ENCODE measurements at regions not wholly inside any gene's neighbourhood (a gene's known extent, or its start where the extent isn't known, plus 50 kb on each side); places are given as distances from the start of the nearest gene placed in this dataset.

DNA sequence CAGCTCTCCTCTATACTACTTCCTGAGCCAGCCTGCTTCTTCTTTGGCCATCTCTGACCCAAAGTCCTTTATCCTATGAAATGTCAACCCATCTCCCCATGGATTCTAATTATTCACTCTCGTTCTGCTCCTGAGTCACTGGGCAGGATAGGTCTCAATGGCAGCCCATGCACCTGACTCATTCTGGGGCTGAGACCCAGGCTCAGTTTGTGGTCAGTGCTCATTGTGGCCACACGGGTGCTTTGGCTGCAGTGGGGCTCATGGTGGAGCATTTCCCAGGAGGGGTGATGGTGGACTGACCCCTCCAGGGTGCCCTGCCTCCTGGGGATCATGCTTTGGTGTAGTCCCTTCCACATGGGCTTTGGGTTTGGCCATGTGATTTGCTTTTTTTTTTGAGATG, 154.8 kb upstream of the WSCD1 start:
- Histone ChIP-seq H3K4me3 (no peak overlapping the region), H3K36me3 (no peaks in the 10 kb centered on the region), H3K4me1 (peaks cover 8% of the 10 kb centered on the region), H4K20me1 (ENCODE audit: low read depth) (no peaks in the 10 kb centered on the region), H3K4me2 (no peak overlapping the region), H3K9ac (no peak overlapping the region), H3K9me3 (ENCODE audit: low read depth) (no peaks in the 10 kb centered on the region), H3K79me2 (ENCODE audit: low read depth) (no peaks in the 10 kb centered on the region), H3F3A (ENCODE audit: low read depth) (peaks cover 8% of the 10 kb centered on the region), H3K27me3 (no peaks in the 10 kb centered on the region), H2AFZ (replicated peaks) (no peak overlapping the region), H3K27ac (no peak overlapping the region)
- Mint-ChIP-seq H3K4me3 (no peak overlapping the region), H3K27me3 (ENCODE audit: insufficient read depth, low read depth) (peaks cover 5% of the 10 kb centered on the region), H3K4me1 (peaks cover 18% of the 10 kb centered on the region), H3K27ac (no peak overlapping the region), H3K9me3 (no peaks in the 10 kb centered on the region), H3K36me3 (no peaks in the 10 kb centered on the region)
- TF ChIP-seq EZH2 (IDR thresholded peaks at IDR 0.05) (no peak), EZH2phosphoT487 (IDR thresholded peaks at IDR 0.05) (no peak)
- TF ChIP-seq, protein P1, sequence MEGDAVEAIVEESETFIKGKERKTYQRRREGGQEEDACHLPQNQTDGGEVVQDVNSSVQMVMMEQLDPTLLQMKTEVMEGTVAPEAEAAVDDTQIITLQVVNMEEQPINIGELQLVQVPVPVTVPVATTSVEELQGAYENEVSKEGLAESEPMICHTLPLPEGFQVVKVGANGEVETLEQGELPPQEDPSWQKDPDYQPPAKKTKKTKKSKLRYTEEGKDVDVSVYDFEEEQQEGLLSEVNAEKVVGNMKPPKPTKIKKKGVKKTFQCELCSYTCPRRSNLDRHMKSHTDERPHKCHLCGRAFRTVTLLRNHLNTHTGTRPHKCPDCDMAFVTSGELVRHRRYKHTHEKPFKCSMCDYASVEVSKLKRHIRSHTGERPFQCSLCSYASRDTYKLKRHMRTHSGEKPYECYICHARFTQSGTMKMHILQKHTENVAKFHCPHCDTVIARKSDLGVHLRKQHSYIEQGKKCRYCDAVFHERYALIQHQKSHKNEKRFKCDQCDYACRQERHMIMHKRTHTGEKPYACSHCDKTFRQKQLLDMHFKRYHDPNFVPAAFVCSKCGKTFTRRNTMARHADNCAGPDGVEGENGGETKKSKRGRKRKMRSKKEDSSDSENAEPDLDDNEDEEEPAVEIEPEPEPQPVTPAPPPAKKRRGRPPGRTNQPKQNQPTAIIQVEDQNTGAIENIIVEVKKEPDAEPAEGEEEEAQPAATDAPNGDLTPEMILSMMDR (IDR thresholded peaks at IDR 0.05) = no peak
- no peak for DNase-seq (ENCODE audit: low spot score)

GRCh38 chr17:5919089-5919488, 151.1 kb upstream of the WSCD1 start:
- TF ChIP-seq, protein P1 (IDR thresholded peaks at IDR 0.05) = no peak
- no peak for TF ChIP-seq EZH2phosphoT487 (IDR thresholded peaks at IDR 0.05)
- TF ChIP-seq EZH2 (IDR thresholded peaks at IDR 0.05) = no peak
- no peak overlapping the region for H3K9ac ChIP-seq
- peaks cover 8% of the 10 kb centered on the region for H3K4me1 ChIP-seq
- Mint-ChIP-seq H3K9me3 (peaks cover 2% of the 10 kb centered on the region), H3K27ac (peak overlapping the region; percentile 38), H3K27me3 (ENCODE audit: insufficient read depth, low read depth) (peaks cover 5% of the 10 kb centered on the region), H3K4me3 (no peak overlapping the region), H3K4me1 (peaks cover 32% of the 10 kb centered on the region), H3K36me3 (no peaks in the 10 kb centered on the region)
- H3K27ac ChIP-seq = no peak overlapping the region
- H4K20me1 ChIP-seq (ENCODE audit: low read depth) = no peaks in the 10 kb centered on the region
- peak overlapping the region; percentile 45 for H3K4me2 ChIP-seq
- no peaks in the 10 kb centered on the region for H3K27me3 ChIP-seq
- H3K4me3 ChIP-seq = no peak overlapping the region
- peak; percentile 34 for DNase-seq (ENCODE audit: low spot score)
- H2AFZ ChIP-seq (replicated peaks) = no peak overlapping the region
- no peaks in the 10 kb centered on the region for H3K9me3 ChIP-seq (ENCODE audit: low read depth)
- H3K36me3 ChIP-seq = no peaks in the 10 kb centered on the region
- H3K79me2 ChIP-seq (ENCODE audit: low read depth) = no peaks in the 10 kb centered on the region
- peaks cover 8% of the 10 kb centered on the region for H3F3A ChIP-seq (ENCODE audit: low read depth)

DNA sequence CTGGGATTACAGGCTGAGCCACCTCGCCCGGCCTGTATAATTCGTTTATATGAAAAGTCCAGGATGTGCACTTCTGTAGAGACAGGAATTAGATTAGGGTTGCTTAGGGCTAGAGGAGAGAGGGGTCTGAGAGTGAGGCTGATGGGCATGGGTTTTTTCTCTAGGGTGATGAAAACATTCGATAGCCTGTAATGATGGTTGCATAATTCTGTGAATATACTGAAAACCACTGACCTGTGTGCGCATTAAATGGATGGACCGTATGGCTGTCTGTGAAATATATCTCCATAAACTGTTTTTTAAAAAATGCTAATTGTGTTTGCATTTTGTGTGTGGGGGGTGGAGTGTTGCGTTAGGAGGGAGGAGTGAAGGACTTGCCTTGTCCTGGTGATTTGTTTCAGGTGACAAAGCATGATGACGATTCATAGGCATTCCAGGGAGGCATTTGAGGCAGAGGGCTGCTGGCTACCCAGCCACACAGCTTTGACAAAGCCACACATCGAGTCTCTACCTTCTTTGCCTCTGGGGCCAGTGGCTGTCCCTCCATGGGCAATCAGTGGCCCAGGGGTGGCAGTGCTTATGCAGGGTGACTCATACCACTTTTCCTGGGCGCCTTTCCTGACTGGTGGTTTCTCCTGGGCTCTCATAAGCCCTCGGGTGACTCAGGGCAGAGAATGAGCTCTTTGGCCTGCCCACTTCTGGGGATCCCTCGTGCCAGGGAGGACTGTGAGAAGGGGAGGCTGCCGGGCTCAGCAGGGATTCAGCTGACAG, 148.5 kb upstream of the WSCD1 start:
- TF ChIP-seq EZH2 (IDR thresholded peaks at IDR 0.05) (no peak), EZH2phosphoT487 (IDR thresholded peaks at IDR 0.05) (no peak)
- TF ChIP-seq, protein P1 (IDR thresholded peaks at IDR 0.05) = no peak
- peak overlapping the region; percentile 21 for H2AFZ ChIP-seq (replicated peaks)
- no peaks in the 10 kb centered on the region for H3K36me3 Mint-ChIP-seq
- no peak overlapping the region for H3K4me2 ChIP-seq
- H3K9me3 Mint-ChIP-seq = peaks cover 2% of the 10 kb centered on the region
- no peaks in the 10 kb centered on the region for H3K9me3 ChIP-seq (ENCODE audit: low read depth)
- peaks cover 32% of the 10 kb centered on the region for H3K4me1 Mint-ChIP-seq
- peaks cover 8% of the 10 kb centered on the region for H3K4me1 ChIP-seq
- peaks cover 5% of the 10 kb centered on the region for H3K27me3 Mint-ChIP-seq (ENCODE audit: insufficient read depth, low read depth)
- no peak overlapping the region for H3K4me3 Mint-ChIP-seq
- no peak overlapping the region for H3K9ac ChIP-seq
- DNase-seq (ENCODE audit: low spot score) = no peak
- peak overlapping the region; percentile 70 for H3K27ac Mint-ChIP-seq
- H3K36me3 ChIP-seq = no peaks in the 10 kb centered on the region
- no peak overlapping the region for H3K4me3 ChIP-seq
- no peaks in the 10 kb centered on the region for H3K79me2 ChIP-seq (ENCODE audit: low read depth)
- no peaks in the 10 kb centered on the region for H3K27me3 ChIP-seq
- H4K20me1 ChIP-seq (ENCODE audit: low read depth) = no peaks in the 10 kb centered on the region
- H3F3A ChIP-seq (ENCODE audit: low read depth) = peaks cover 8% of the 10 kb centered on the region
- no peak overlapping the region for H3K27ac ChIP-seq
